ENCODE measurements at regions not wholly inside any gene's neighbourhood (a gene's known extent, or its start where the extent isn't known, plus 50 kb on each side); places are given as distances from the start of the nearest gene placed in this dataset.

DNA sequence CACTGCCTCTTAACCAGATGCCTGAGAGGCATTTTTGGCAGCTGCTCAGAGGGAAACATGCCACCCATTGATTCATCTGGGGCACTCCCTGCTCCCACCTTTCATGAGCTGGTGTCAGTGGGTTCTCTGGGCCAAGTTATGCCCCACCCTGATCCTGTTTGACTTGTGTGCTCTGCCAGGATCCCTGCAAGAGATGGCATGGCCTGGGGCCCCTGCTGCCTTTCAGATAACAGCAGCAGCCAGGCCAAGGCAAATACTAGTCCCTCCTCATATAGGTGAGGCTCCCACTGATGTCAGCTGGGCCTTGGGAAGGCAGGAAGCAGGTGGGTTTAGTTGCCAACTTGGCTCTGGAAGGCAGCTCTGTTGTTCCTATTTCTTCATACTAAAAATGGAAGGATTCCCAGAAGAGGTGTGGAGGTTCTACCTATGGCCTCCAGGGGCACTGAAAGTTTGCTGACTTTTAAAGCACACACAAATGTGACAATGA, 192.9 kb upstream of the RBPJ start:
- no peak for TF ChIP-seq CTCF (IDR thresholded peaks at IDR 0.05; ENCODE audit: control extremely low read depth in 1 of 3, insufficient read depth in 1 of 3, low read depth in 1 of 3, low read length in 3 of 3)
- no peak for TF ChIP-seq GABPA (IDR thresholded peaks at IDR 0.05; ENCODE audit: borderline replicate concordance, insufficient read depth, low read length)
- TF ChIP-seq SIRT6 (IDR thresholded peaks at IDR 0.05; ENCODE audit: low read length) = no peak
- no peak for TF ChIP-seq POLR2AphosphoS5 (IDR thresholded peaks at IDR 0.05; ENCODE audit: low read depth, low read length)
- no peak for TF ChIP-seq YY1 (IDR thresholded peaks at IDR 0.05; ENCODE audit: low read depth, low read length)

All from H1 (cell line).